GM18909 (cell line): ENCODE measurements at regions not wholly inside any gene's neighbourhood (a gene's known extent, or its start where the extent isn't known, plus 50 kb on each side); places are given as distances from the start of the nearest gene placed in this dataset.
"Not testable (repeated sequence)": the region's sequence is repeated elsewhere in the genome, so short reads cannot be mapped to it uniquely, and the experiment has no call there.

Experiments used
- ATAC-seq: cut with Tn5 transposase; IDR thresholded peaks from one replicate; pipeline ENCODE4 v1.9.1; 2021; ENCODE audit warnings: mild to moderate bottlenecking; ENCODE audit not compliant: unreplicated experiment, poor library complexity

GRCh38 chr5:72693546-72694205 is 122.8 kb upstream of the TNPO1 start:
- ATAC-seq: no peak

- no peak for ATAC-seq
Observed at GRCh38 chr5:72692651-72693442, 123.6 kb upstream of the TNPO1 start.

- no peak for ATAC-seq
Observed at GRCh38 chr5:72692231-72692637, 124.2 kb upstream of the TNPO1 start.

GRCh38 chr5:72691751-72692150 is 124.7 kb upstream of the TNPO1 start:
- no peak for ATAC-seq

- no peak for ATAC-seq
Observed at GRCh38 chr5:72688916-72689315, 127.5 kb upstream of the TNPO1 start.

GRCh38 chr5:72687288-72687687 is 129.2 kb upstream of the TNPO1 start:
- ATAC-seq: no peak

GRCh38 chr5:72682561-72682960 is 133.9 kb upstream of the TNPO1 start:
- ATAC-seq: no peak

- ATAC-seq: no peak
Observed at GRCh38 chr5:72681781-72682180, 134.7 kb upstream of the TNPO1 start.

- no peak for ATAC-seq
Observed at GRCh38 chr5:72677447-72677846, 139.0 kb upstream of the TNPO1 start.

- not testable (repeated sequence) for ATAC-seq
Observed at GRCh38 chr5:72676831-72677230, 139.6 kb upstream of the TNPO1 start.

GRCh38 chr5:72673623-72674022 is 142.8 kb upstream of the TNPO1 start:
- no peak for ATAC-seq

- no peak for ATAC-seq
Observed at GRCh38 chr5:72673180-72673579, 143.3 kb upstream of the TNPO1 start.

GRCh38 chr5:72667708-72668107 is 148.8 kb upstream of the TNPO1 start:
- ATAC-seq: no peak

GRCh38 chr5:72662936-72663335 is 153.5 kb upstream of the TNPO1 start:
- ATAC-seq: no peak

- no peak for ATAC-seq
Observed at GRCh38 chr5:72662305-72662704, 154.2 kb upstream of the TNPO1 start.

GRCh38 chr5:72661405-72661804 is 154.2 kb upstream of the ZNF366 start:
- no peak for ATAC-seq

- ATAC-seq: no peak
Observed at GRCh38 chr5:72659726-72660125, 152.5 kb upstream of the ZNF366 start.

- no peak for ATAC-seq
Observed at GRCh38 chr5:72658761-72659540, 151.7 kb upstream of the ZNF366 start.

GRCh38 chr5:72658161-72658560 is 151.0 kb upstream of the ZNF366 start:
- no peak for ATAC-seq

GRCh38 chr5:72656756-72657513 is 149.7 kb upstream of the ZNF366 start:
- ATAC-seq: no peak
